HUES6 (cell line): ENCODE measurements at regions not wholly inside any gene's neighbourhood (a gene's known extent, or its start where the extent isn't known, plus 50 kb on each side); places are given as distances from the start of the nearest gene placed in this dataset.

Experiments
- H3K27ac ChIP-seq: 2 replicates; pipeline ENCODE4 v1.7.0; 2013; ENCODE audit warnings: low read depth, mild to moderate bottlenecking, low read length, inconsistent platforms
- H3K27me3 ChIP-seq: 2 replicates; pipeline ENCODE4 v1.6.1; 2013; ENCODE audit warnings: low read length; ENCODE audit not compliant: control insufficient read depth, insufficient read depth
- H3K36me3 ChIP-seq: 2 replicates; pipeline ENCODE4 v1.6.1; 2013; ENCODE audit warnings: low read length; ENCODE audit not compliant: control insufficient read depth, insufficient read depth
- H3K4me1 ChIP-seq: 2 replicates; pipeline ENCODE4 v1.6.1; 2013; ENCODE audit warnings: low read length; ENCODE audit not compliant: control insufficient read depth, insufficient read depth
- H3K4me3 ChIP-seq: 2 replicates; pipeline ENCODE4 v1.5.1; 2013; ENCODE audit warnings: low read depth, low read length
- H3K9ac ChIP-seq: one replicate; pipeline ENCODE4 v1.6.1; 2013; ENCODE audit warnings: mild to moderate bottlenecking, low read length
- H3K9me3 ChIP-seq: 2 replicates; pipeline ENCODE4 v1.6.1; 2013; ENCODE audit warnings: low read depth, low read length; ENCODE audit not compliant: control insufficient read depth, insufficient read depth

DNA sequence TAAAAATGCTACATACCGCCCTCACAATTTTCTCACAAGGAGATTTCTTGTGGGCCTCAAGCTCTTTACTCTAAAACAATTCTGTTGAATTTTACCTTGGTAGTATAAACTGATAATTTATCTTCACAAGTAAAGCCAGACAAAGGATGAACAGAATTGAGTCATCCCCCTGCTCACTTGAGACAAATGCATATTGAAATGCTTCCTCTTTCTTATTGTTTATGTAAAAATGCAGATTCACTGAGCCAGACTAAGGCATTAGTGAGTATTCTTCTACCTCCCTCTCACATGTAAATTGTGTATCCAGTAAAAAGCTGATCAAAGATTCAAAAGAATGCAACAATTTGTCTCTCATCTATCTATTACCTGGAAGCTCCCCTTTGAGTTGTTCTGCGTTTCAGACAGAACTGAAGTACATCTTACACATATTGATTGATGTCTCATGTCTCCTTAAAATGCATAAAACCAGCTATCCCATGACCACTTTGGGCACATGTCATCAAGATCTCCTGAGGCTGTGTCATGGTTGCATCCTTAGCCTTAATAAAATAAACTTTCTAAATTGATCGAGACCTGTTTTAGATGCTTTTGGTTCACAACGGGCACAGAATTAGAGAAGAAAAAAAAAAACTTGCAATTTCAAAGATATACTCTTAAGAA lies 743.1 kb upstream of the B3GALT2 start:
- no peak overlapping the region for H3K4me3 ChIP-seq
- H3K9ac ChIP-seq, result no peak overlapping the region
- peaks cover 23% of the 10 kb centered on the region for H3K9me3 ChIP-seq
- H3K4me1 ChIP-seq, result peaks cover 20% of the 10 kb centered on the region
- no peaks in the 10 kb centered on the region for H3K36me3 ChIP-seq
- no peak overlapping the region for H3K27ac ChIP-seq
- no peaks in the 10 kb centered on the region for H3K27me3 ChIP-seq

DNA sequence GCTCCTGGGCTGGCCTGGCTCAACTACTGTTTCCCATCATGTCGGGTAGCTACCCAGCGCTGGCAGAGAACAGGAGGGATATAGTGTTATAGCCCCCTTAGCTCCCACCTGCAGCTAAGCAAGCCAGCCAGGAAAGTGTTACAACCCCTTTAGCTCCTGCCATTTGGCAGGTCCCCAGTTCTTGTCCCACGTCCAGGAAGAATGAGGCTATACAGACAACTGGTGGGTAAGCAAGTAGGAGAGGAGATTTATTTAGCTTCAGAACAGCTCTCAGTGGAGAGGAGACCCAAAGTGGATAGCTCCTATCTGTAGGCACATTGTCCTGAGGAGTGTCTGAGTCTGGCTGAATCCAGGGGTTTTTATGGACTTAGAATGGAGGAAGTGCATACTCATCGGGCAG lies 741.1 kb upstream of the B3GALT2 start:
- Histone ChIP-seq H3K27me3 (no peaks in the 10 kb centered on the region), H3K27ac (no peak overlapping the region), H3K9ac (no peak overlapping the region), H3K4me3 (no peak overlapping the region), H3K4me1 (peaks cover 20% of the 10 kb centered on the region), H3K9me3 (peaks cover 23% of the 10 kb centered on the region), H3K36me3 (no peaks in the 10 kb centered on the region)

DNA sequence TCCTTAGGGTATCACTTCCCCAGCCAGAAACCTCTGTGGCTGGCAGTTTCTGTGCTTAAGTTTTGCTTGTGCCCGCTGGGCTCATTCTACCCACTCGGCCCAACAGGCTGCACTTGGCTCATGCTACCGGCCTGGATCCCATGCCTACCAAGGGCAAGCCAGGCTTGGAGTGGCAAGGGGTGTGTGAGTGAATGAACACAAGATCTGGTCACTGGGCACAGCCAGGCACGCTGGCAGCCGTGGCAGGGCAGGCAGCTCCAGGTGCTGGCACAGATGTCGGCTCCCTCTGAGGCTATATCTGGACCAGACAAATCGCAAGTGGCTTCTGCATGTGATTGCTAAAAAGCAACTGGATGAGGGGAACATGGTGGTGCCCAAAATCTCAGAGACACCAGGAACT lies 740.5 kb upstream of the B3GALT2 start:
- Histone ChIP-seq H3K4me1 (peaks cover 20% of the 10 kb centered on the region), H3K36me3 (no peaks in the 10 kb centered on the region), H3K27me3 (no peaks in the 10 kb centered on the region), H3K9ac (no peak overlapping the region), H3K9me3 (peaks cover 23% of the 10 kb centered on the region), H3K27ac (no peak overlapping the region), H3K4me3 (no peak overlapping the region)

DNA sequence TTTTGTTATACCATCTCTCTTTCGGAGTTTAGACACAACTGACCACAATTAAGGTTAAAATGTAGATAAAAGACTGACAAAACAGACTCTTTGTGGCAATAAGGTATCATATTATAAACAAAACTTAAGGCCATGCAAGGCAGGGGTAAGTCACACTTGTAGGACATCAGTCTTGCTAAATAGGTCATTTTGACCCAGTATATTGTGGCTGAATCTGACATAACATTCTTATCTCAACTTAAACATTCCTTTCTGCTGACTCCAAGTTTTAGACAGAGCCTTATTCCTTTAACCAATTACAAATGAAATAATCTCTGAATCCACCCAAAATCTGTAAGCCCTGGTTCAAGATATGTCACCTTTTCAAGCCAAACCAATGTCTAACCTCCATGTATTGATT lies 733.4 kb upstream of the B3GALT2 start:
- H3K36me3 ChIP-seq, result no peaks in the 10 kb centered on the region
- H3K4me1 ChIP-seq, result peaks cover 11% of the 10 kb centered on the region; the same call in 1 of the 2 replicates
- H3K4me3 ChIP-seq, result no peak overlapping the region
- no peaks in the 10 kb centered on the region for H3K27me3 ChIP-seq
- H3K27ac ChIP-seq, result no peak overlapping the region
- peaks cover 4% of the 10 kb centered on the region for H3K9me3 ChIP-seq
- H3K9ac ChIP-seq, result no peak overlapping the region

- Histone ChIP-seq H3K9me3 (no peaks in the 10 kb centered on the region), H3K9ac (no peak overlapping the region), H3K27me3 (no peaks in the 10 kb centered on the region), H3K4me1 (peaks cover 11% of the 10 kb centered on the region; the same call in 1 of the 2 replicates), H3K36me3 (no peaks in the 10 kb centered on the region), H3K27ac (no peak overlapping the region), H3K4me3 (no peak overlapping the region)
Observed at GRCh38 chr1:193916452-193916851, 730.0 kb upstream of the B3GALT2 start.

DNA sequence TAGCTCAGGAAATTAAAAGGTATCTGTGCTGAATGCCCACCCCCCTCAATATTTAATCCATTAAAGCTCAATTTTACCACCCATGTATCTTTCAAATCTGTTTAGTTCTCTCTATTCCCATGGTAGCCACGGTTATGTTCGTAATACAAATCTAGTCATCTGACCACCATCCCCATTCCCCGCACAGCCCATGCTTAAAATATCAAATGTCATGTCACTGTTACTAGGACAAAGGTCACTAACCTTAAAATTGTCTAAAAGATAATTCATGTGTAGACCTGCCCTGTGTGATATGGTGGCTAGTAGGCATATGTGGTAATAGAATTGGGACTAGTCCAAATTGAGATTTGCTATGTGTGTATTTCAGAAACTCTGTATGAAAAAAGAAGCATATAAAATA lies 728.5 kb upstream of the B3GALT2 start:
- no peak overlapping the region for H3K9ac ChIP-seq
- H3K27ac ChIP-seq, result no peak overlapping the region
- H3K9me3 ChIP-seq, result no peaks in the 10 kb centered on the region
- no peak overlapping the region for H3K4me3 ChIP-seq
- H3K36me3 ChIP-seq, result no peaks in the 10 kb centered on the region
- H3K4me1 ChIP-seq, result peaks cover 11% of the 10 kb centered on the region; the same call in 1 of the 2 replicates
- no peaks in the 10 kb centered on the region for H3K27me3 ChIP-seq

- Histone ChIP-seq H3K27me3 (no peaks in the 10 kb centered on the region), H3K36me3 (no peaks in the 10 kb centered on the region), H3K4me3 (no peak overlapping the region), H3K9ac (no peak overlapping the region), H3K9me3 (no peaks in the 10 kb centered on the region), H3K27ac (no peak overlapping the region), H3K4me1 (no peaks in the 10 kb centered on the region)
Observed at GRCh38 chr1:193909406-193910082, 723.1 kb upstream of the B3GALT2 start.

DNA sequence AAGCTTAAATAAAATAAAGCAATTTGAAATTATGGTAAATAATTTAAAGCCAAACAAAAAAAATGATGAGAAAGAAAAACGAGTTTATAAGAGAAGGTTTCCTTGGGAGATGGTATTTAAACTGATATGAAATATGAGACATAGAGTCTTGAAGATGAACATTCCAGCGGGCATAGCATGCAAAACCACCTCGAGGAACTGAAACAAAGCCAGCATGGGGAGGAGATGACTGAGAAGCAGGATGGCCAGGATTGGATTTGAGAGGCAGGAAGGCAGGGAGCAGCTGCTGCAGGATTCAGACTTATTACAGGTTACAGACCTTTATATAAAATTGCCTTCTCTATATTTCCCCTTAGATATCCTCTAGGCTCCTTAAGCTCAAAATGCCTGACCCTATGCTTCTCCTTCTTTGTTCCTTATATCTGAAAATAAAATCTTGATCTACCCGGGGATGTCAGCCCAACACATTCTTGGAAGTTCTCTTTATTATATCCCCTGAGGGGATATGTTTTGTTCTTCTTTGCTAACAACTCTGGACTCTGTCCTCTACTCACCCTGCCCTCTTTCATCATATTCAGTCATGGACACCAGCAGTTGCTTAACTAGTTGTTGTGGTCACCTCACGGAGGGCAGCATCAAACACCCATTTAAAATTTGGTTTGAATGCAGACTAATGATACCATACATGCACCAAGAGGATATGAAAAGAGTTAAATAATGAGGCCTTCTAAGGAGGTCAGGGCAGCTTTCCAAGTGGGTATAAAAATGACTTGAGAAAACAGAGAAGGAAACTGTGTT lies 719.1 kb upstream of the B3GALT2 start:
- Histone ChIP-seq H3K4me3 (no peak overlapping the region), H3K4me1 (no peaks in the 10 kb centered on the region), H3K27me3 (no peaks in the 10 kb centered on the region), H3K9ac (no peak overlapping the region), H3K27ac (no peak overlapping the region), H3K9me3 (no peaks in the 10 kb centered on the region), H3K36me3 (no peaks in the 10 kb centered on the region)

DNA sequence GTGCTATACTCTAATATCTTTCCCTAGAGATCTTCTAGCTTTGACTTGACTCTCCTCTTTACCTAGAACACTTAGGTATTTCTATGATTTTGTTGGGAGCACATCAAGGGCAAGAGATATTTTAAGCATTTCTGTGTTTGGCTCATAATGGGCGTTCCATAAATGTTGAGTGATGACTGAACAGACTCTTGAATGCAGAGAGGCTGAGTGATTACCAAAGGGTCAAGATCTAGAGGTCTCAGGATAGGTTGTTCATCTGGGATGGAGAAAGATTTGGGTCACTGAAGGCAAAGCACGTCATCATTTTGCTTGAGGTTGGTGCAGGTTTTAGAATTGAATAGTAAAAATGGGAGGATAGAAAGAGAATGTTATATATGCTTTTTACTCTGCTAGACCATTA lies 705.4 kb upstream of the B3GALT2 start:
- no peak overlapping the region for H3K4me3 ChIP-seq
- no peaks in the 10 kb centered on the region for H3K4me1 ChIP-seq
- no peak overlapping the region for H3K9ac ChIP-seq
- no peak overlapping the region for H3K27ac ChIP-seq
- no peaks in the 10 kb centered on the region for H3K36me3 ChIP-seq
- H3K9me3 ChIP-seq, result no peaks in the 10 kb centered on the region
- no peaks in the 10 kb centered on the region for H3K27me3 ChIP-seq

DNA sequence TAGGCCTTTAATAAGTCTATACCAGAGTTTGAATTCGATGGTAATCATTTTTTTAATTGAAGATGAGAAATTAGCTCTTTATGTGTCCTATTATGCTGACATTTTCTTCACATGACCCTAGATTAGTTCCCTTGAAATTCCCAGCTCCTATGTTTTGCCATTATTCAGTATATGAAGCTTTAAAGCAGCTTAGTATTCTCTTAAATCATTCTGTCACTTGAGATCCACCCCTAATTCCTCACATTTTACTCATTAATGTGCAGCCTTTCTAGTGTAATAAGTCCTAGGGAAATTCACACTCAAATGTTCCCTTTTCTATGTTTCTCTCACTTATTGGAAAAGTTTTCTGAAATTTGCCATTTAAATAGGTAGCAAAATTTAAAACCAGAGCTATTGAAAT lies 704.5 kb upstream of the B3GALT2 start:
- Histone ChIP-seq H3K9me3 (no peaks in the 10 kb centered on the region), H3K27me3 (no peaks in the 10 kb centered on the region), H3K36me3 (no peaks in the 10 kb centered on the region), H3K4me1 (no peaks in the 10 kb centered on the region), H3K4me3 (no peak overlapping the region), H3K27ac (no peak overlapping the region), H3K9ac (no peak overlapping the region)
